HCT116 (cell line): ENCODE measurements at regions not wholly inside any gene's neighbourhood (a gene's known extent, or its start where the extent isn't known, plus 50 kb on each side); places are given as distances from the start of the nearest gene placed in this dataset.

Source experiments
- ATAC-seq: fragments of 200-7000 bp; cut with Tn5 transposase; 2 replicates; pipeline ENCODE4 v1.9.1; 2020; ENCODE audit warnings: mild to moderate bottlenecking, moderate library complexity
- BruUV-seq: library from RNA; stranded (reverse); fragments of 400-500 nt; replicated peaks from 2 replicates; lab custom pipeline; 2021; lab: Mats Ljungman, UMichigan
- CTCF ChIA-PET: fragments of 300-600 bp; sonication (Branson Sonifier 250); formaldehyde crosslinking; loops from one replicate; lab custom pipeline; 2021; ENCODE audit warnings: antibody characterized with exemption; lab: Charles Lee
- POLR2A ChIA-PET: fragments of 300-600, 350-600 bp; sonication (Branson Sonifier 250); formaldehyde crosslinking; loops from one replicate; lab custom pipeline; 2021; ENCODE audit warnings: antibody characterized with exemption; lab: Charles Lee
- RAD21 ChIA-PET, 2 experiments: fragments of 300-600 bp; sonication (Branson Sonifier 250); formaldehyde crosslinking; loops; one replicate each; lab custom pipeline; 2023; ENCODE audit warnings: low total read pairs in 2 of 2; ENCODE audit not compliant: uncharacterized antibody in 2 of 2, unreplicated experiment in 2 of 2, low non-redundant PET in 1 of 2; lab: Charles Lee
- DNase-seq: peaks from one replicate; pipeline ENCODE4 v3.0.0-alpha.2; 2010; ENCODE audit warnings: low read depth, low spot score
- H2AFZ ChIP-seq: fragments of 200-600 bp; shearing (Covaris generic), sonication (generic); 2 replicates; pipeline ENCODE4 v1.6.1; 2017; ENCODE audit warnings: low read depth, mixed run types, mixed read lengths, antibody characterized with exemption, low read length; ENCODE audit not compliant: poor library complexity, severe bottlenecking
- H3K27ac ChIP-seq: 2 replicates; pipeline ENCODE4 v1.5.1; 2012; ENCODE audit warnings: low read depth, low read length
- H3K27me3 ChIP-seq: fragments of 200-600 bp; sonication (generic); 2 replicates; pipeline ENCODE4 v1.6.1; 2016; ENCODE audit warnings: mixed run types, low read length, mixed read lengths; ENCODE audit not compliant: insufficient read depth
- H3K36me3 ChIP-seq, 2 experiments: fragments of 200-500 bp in 1 of 2; fragments of 200-600 bp in 1 of 2; sonication (Bioruptor generic) in 1 of 2; sonication (generic) in 1 of 2; 2 replicates each; pipeline versions ENCODE4 v1.5.1 to v1.6.1; 2014 to 2016; ENCODE audit warnings: low read length in 2 of 2, inconsistent platforms in 1 of 2, mixed read lengths in 1 of 2, mixed run types in 1 of 2; ENCODE audit not compliant: insufficient read depth in 2 of 2, control insufficient read depth in 1 of 2
- H3K4me1 ChIP-seq, 2 experiments: fragments of 200-600 bp in 1 of 2; sonication (generic) in 1 of 2; 2 replicates each; pipeline versions ENCODE4 v1.5.1 to v1.6.1; 2012 to 2017; ENCODE audit warnings: low read length in 2 of 2, inconsistent platforms in 1 of 2, mild to moderate bottlenecking in 1 of 2, mixed read lengths in 1 of 2, mixed run types in 1 of 2, moderate library complexity in 1 of 2; ENCODE audit not compliant: insufficient read depth in 2 of 2, control insufficient read depth in 1 of 2
- H3K4me2 ChIP-seq: fragments of 200-600 bp; sonication (generic); 2 replicates; pipeline ENCODE4 v1.6.1; 2017; ENCODE audit warnings: mixed run types, low read length, mixed read lengths
- H3K4me3 ChIP-seq, 2 experiments: fragments of 200-600 bp in 1 of 2; sonication (generic) in 1 of 2; replicated peaks in 1 of 2; 2 replicates each; pipeline ENCODE4 v1.5.1; 2011 to 2016; ENCODE audit warnings: low read length in 2 of 2, control low read depth in 1 of 2, low read depth in 1 of 2, mild to moderate bottlenecking in 1 of 2, mixed read lengths in 1 of 2, mixed run types in 1 of 2
- H3K79me2 ChIP-seq: fragments of 200-600 bp; sonication (generic); 2 replicates; pipeline ENCODE4 v1.6.1; 2017; ENCODE audit warnings: mild to moderate bottlenecking, mixed run types, low read length, moderate library complexity, mixed read lengths; ENCODE audit not compliant: insufficient read depth
- H3K9ac ChIP-seq: fragments of 200-600 bp; sonication (generic); 2 replicates; pipeline ENCODE4 v1.6.1; 2016; ENCODE audit warnings: low read length, mixed read lengths
- H3K9me2 ChIP-seq: fragments of 200-600 bp; sonication (generic), shearing (Covaris generic); 2 replicates; pipeline ENCODE4 v1.6.1; 2017; ENCODE audit warnings: mixed run types, mild to moderate bottlenecking, moderate library complexity; ENCODE audit not compliant: insufficient read depth
- H3K9me3 ChIP-seq, 2 experiments: fragments of 200-500 bp in 1 of 2; fragments of 200-600 bp in 1 of 2; sonication (Bioruptor generic) in 1 of 2; sonication (generic) in 1 of 2; 2 replicates each; pipeline ENCODE4 v1.6.1; 2014 to 2017; ENCODE audit warnings: low read length in 2 of 2, mixed read lengths in 2 of 2, inconsistent platforms in 1 of 2, low read depth in 1 of 2, mild to moderate bottlenecking in 1 of 2, mixed run types in 1 of 2, moderate library complexity in 1 of 2; ENCODE audit not compliant: control insufficient read depth in 1 of 2, insufficient read depth in 1 of 2
- H4K20me1 ChIP-seq: fragments of 200-600 bp; sonication (generic), shearing (Covaris generic); 2 replicates; pipeline ENCODE4 v1.6.1; 2017; ENCODE audit warnings: mixed run types, mild to moderate bottlenecking, moderate library complexity; ENCODE audit not compliant: insufficient read depth
- CBX3 ChIP-seq: IDR thresholded peaks from 2 replicates; pipeline ENCODE4 v1.6.1; 2012; ENCODE audit warnings: low read depth
- CEBPB ChIP-seq: IDR thresholded peaks from 2 replicates; pipeline ENCODE4 v1.6.1; 2012; ENCODE audit warnings: low read depth
- EGR1 ChIP-seq: IDR thresholded peaks from 2 replicates; pipeline ENCODE4 v1.6.1; 2012; ENCODE audit warnings: low read depth
- ELF1 ChIP-seq: IDR thresholded peaks from 2 replicates; pipeline ENCODE4 v1.6.1; 2012; ENCODE audit warnings: low read depth, borderline replicate concordance
- EZH2 ChIP-seq: fragments of 200-600 bp; sonication (generic); IDR thresholded peaks from 2 replicates; pipeline ENCODE4 v1.6.1; 2017; ENCODE audit warnings: antibody characterized with exemption, mixed run types
- JUND ChIP-seq: IDR thresholded peaks from 2 replicates; pipeline ENCODE4 v1.6.1; 2012
- POLR2AphosphoS5 ChIP-seq: IDR thresholded peaks from 2 replicates; pipeline ENCODE4 v1.6.1; 2011; ENCODE audit warnings: mild to moderate bottlenecking, low read depth, low read length, moderate library complexity
- RAD21 ChIP-seq: IDR thresholded peaks from 2 replicates; pipeline ENCODE4 v1.6.1; 2012; ENCODE audit warnings: low read depth, mild to moderate bottlenecking
- SP1 ChIP-seq: IDR thresholded peaks from 2 replicates; pipeline ENCODE4 v1.6.1; 2012; ENCODE audit warnings: low read depth
- SRF ChIP-seq: IDR thresholded peaks from 2 replicates; pipeline ENCODE4 v1.6.1; 2012; ENCODE audit warnings: low read depth
- TCF7L2 ChIP-seq: IDR thresholded peaks from 2 replicates; pipeline ENCODE4 v1.7.0; 2011; ENCODE audit warnings: borderline replicate concordance, inconsistent platforms; ENCODE audit not compliant: insufficient read depth, insufficient read length; ENCODE audit errors: extremely low read depth
- YY1 ChIP-seq: IDR thresholded peaks from 2 replicates; pipeline ENCODE4 v1.6.1; 2011; ENCODE audit warnings: low read length, low read depth, moderate library complexity, mild to moderate bottlenecking; ENCODE audit not compliant: insufficient replicate concordance; ENCODE audit errors: extremely low read depth
- ZNF274 ChIP-seq: fragments of 200-500 bp; sonication (Bioruptor generic); IDR thresholded peaks from 2 replicates; pipeline ENCODE4 v1.6.1; 2014; ENCODE audit warnings: mild to moderate bottlenecking, low read depth, low read length, inconsistent platforms
- intact Hi-C: fragments of 100-400 bp; cut with micrococcal nuclease; formaldehyde crosslinking; loops from 2 replicates; pipeline ENCODE4 v1.10.0; 2022
- TF ChIP-seq, protein P1 (sequence below), 3 experiments: fragments of 200-600 bp in 1 of 3; sonication (generic) in 1 of 3; IDR thresholded peaks in 2 of 3; conservative IDR thresholded peaks in 1 of 3; 2 replicates each; pipeline ENCODE4 v1.5.1; 2012 to 2017; ENCODE audit warnings: low read depth in 2 of 3, low read length in 2 of 3, antibody characterized with exemption in 1 of 3, borderline replicate concordance in 1 of 3, control low read depth in 1 of 3, mild to moderate bottlenecking in 1 of 3, mixed read lengths in 1 of 3, mixed run types in 1 of 3, moderate library complexity in 1 of 3; ENCODE audit not compliant: insufficient read depth in 1 of 3

DNA sequence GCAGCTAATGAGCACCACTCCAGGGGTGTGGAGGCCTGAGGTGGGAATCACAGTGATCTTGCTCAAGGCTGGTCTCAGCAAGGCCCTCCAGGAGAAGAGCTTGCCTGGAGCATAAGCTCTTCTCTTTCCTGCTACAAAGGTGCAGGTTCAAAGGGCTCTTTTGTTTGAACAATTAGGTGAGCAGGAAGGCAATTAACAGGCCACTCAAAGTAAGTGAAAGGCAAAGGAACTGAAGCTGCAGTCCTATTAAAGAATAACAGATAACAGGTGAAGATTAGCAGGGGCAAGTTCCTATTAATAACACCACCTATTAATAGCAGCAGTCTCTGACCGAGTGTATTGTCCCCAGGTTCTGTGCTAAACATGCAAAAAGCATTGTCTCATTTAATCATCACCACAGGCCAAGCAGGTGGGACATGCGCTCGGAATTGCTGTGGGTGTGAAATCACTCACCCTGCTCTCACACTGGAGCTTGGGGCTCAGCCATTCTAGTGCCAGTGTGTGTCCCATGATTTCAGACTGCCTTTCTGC is 113.8 kb downstream of the RHOU start:
- ATAC-seq: no peak
- Histone ChIP-seq H4K20me1 (no peaks in the 10 kb centered on the region), H3K9me3 (no peaks in the 10 kb centered on the region), H3K4me2 (no peak overlapping the region), H3K27ac (no peak overlapping the region)
- intact Hi-C loops: no loop called here
- POLR2A ChIA-PET: no interaction called here
- TF ChIP-seq, protein P1, sequence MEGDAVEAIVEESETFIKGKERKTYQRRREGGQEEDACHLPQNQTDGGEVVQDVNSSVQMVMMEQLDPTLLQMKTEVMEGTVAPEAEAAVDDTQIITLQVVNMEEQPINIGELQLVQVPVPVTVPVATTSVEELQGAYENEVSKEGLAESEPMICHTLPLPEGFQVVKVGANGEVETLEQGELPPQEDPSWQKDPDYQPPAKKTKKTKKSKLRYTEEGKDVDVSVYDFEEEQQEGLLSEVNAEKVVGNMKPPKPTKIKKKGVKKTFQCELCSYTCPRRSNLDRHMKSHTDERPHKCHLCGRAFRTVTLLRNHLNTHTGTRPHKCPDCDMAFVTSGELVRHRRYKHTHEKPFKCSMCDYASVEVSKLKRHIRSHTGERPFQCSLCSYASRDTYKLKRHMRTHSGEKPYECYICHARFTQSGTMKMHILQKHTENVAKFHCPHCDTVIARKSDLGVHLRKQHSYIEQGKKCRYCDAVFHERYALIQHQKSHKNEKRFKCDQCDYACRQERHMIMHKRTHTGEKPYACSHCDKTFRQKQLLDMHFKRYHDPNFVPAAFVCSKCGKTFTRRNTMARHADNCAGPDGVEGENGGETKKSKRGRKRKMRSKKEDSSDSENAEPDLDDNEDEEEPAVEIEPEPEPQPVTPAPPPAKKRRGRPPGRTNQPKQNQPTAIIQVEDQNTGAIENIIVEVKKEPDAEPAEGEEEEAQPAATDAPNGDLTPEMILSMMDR (IDR thresholded peaks at IDR 0.05 in 2 of 3, conservative IDR thresholded peaks at IDR 0.05 in 1 of 3; ENCODE audit: borderline replicate concordance in 1 of 3, insufficient read depth in 1 of 3, low read depth in 2 of 3, low read length in 2 of 3): no peak
- TF ChIP-seq ZNF274: no peak
- no peak for TF ChIP-seq SP1
- TF ChIP-seq TCF7L2: no peak
- no peak for TF ChIP-seq CEBPB
- TF ChIP-seq RAD21: no peak
- TF ChIP-seq CBX3: no peak
- no peak for TF ChIP-seq SRF
- TF ChIP-seq YY1: no peak
- TF ChIP-seq EGR1: no peak
- TF ChIP-seq ELF1: no peak
- no peak for TF ChIP-seq EZH2
- TF ChIP-seq POLR2AphosphoS5: no peak
- TF ChIP-seq JUND: no peak
- TF ChIP-seq, all 23 proteins: peak for 0
- H3K9ac ChIP-seq: no peak overlapping the region
- no peaks in the 10 kb centered on the region for H3K27me3 ChIP-seq
- BruUV-seq: no TSS peak
- no peaks in the 10 kb centered on the region for H3K9me2 ChIP-seq
- no peaks in the 10 kb centered on the region for H3K36me3 ChIP-seq
- RAD21 ChIA-PET: no interaction called here
- H2AFZ ChIP-seq: no peak overlapping the region
- H3K79me2 ChIP-seq: no peaks in the 10 kb centered on the region
- peaks cover 8 to 10% of the 10 kb centered on the region in 2 experiments; a peak in 3 of 4 replicates for H3K4me1 ChIP-seq
- H3K4me3 ChIP-seq: no peak overlapping the region
- no peak for DNase-seq
- CTCF ChIA-PET: no interaction called here
